ENCODE measurements at regions not wholly inside any gene's neighbourhood (a gene's known extent, or its start where the extent isn't known, plus 50 kb on each side); places are given as distances from the start of the nearest gene placed in this dataset.

DNA sequence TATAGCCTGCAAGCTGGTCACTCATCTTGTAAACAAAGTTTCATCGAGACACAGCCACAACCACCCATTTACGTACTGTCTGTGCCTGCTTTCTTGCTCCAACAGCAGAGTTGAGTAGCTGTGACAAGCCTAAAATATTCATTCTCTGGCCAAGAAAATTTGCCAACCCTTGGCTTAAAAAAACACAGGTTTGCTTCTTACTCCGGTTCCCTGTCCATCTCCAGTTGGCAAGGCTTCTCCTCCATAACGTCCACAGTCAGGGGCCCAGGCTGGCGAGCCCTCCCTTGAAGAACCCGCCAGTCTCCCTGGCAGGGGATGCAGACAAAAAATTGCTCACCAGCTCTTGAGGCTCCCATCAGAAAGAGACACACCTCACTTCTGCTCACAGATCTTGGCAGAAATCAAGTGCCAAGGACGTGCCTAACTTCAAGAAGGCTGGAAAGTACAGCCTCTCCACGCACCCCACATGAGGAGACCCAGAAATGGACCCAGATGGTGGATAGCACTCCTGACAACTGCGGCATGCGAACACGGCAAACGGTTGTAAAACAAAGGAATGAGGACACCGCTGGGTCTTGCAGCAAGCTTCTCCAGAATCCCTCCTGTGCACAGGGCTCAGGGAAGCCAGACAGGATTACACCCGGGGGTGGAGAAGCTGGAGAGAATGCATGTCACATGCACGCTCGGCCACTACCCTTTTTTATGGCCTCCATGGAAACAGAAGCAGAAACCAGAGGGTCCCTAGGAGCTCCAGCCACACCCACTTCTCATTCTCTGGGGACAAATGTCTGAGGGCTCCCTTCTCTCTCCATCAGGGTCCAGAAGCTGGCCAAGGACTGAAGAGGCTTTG, 59.8 kb upstream of the SIRPA start:
- peak; percentile 40 for TF ChIP-seq POLR2AphosphoS5 (IDR thresholded peaks at IDR 0.05)
- TF ChIP-seq, protein P1, sequence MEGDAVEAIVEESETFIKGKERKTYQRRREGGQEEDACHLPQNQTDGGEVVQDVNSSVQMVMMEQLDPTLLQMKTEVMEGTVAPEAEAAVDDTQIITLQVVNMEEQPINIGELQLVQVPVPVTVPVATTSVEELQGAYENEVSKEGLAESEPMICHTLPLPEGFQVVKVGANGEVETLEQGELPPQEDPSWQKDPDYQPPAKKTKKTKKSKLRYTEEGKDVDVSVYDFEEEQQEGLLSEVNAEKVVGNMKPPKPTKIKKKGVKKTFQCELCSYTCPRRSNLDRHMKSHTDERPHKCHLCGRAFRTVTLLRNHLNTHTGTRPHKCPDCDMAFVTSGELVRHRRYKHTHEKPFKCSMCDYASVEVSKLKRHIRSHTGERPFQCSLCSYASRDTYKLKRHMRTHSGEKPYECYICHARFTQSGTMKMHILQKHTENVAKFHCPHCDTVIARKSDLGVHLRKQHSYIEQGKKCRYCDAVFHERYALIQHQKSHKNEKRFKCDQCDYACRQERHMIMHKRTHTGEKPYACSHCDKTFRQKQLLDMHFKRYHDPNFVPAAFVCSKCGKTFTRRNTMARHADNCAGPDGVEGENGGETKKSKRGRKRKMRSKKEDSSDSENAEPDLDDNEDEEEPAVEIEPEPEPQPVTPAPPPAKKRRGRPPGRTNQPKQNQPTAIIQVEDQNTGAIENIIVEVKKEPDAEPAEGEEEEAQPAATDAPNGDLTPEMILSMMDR (IDR thresholded peaks at IDR 0.05), result no peak

Data from prostate gland (tissue), 2 donors.